Dermis blood vessel endothelial cell (primary cell): ENCODE measurements at regions not wholly inside any gene's neighbourhood (a gene's known extent, or its start where the extent isn't known, plus 50 kb on each side); places are given as distances from the start of the nearest gene placed in this dataset.

ENCODE experiments used
- DNase-seq: peaks from one replicate; pipeline ENCODE4 v3.0.0; 2010

DNA sequence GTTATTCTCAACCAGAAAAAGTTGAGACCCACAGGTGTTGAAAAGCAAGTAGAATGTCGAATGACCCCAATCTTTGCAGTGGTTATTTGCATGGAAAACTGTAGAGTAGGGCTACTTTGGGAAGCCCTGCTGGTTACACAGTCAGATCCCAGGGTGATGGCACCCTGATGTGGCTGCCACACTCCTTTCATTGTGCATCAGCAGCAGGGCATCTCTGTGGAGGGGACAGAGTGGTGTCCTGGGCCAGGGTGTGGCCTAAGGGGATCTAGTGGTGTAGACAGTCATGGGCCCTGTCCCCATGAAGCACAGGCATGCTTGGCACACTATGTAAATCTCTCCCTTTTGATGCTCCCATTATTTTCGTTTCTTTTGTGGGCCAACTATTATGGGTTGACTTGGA lies 199.4 kb upstream of the NAV2 start:
- DNase-seq: no peak

GRCh38 chr11:19512618-19513017 lies 200.0 kb upstream of the NAV2 start:
- DNase-seq: peak; percentile 6

GRCh38 chr11:19511413-19512183 lies 201.0 kb upstream of the NAV2 start:
- DNase-seq: peak; percentile 53

- DNase-seq: peak; percentile 2
Measured at GRCh38 chr11:19511066-19511412, 201.6 kb upstream of the NAV2 start.

DNA sequence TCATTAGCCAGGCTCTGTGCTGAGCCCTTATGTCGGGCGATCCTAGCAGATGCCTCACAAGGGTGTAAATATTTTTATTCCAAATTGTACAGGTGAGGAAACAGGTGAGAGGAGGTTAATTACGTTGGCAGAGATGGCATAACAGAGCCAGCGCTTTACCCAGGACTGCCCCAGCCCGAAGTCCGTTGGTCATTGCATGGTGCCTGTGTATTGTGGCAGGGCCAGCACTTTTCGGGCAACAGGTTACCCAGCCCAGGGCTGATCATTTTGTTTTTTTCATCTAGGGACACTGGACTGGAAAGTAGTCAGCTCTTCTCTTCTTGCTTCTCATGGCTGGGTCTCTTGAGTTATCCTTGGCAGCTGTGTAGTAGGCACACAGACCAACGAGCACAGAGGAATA lies 202.2 kb upstream of the NAV2 start:
- DNase-seq: no peak

DNA sequence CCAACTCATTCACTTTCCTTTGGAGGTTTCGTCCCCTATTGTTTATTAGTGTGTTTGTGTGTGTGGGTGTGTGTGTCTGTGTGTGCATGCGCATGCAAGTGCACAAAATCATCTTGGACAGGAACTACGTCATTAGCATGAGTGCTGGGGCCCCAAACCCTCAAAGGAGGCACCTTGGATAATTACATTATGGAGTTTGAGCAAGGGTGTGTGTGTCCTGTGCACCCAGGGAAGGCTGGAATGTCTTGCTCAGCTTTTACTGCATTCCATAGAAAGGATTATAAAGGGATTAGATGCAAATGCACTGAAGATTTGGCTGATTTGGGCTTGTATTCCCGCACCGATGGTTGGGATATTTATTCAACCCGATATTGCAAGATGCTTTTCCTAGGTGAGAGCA lies 203.4 kb upstream of the NAV2 start:
- DNase-seq: no peak

- peak; percentile 39 for DNase-seq
Measured at GRCh38 chr11:19508165-19508564, 204.5 kb upstream of the NAV2 start.

GRCh38 chr11:19506816-19507486 lies 205.7 kb upstream of the NAV2 start:
- DNase-seq: peak; percentile 2

- DNase-seq: no peak
Measured at GRCh38 chr11:19502691-19503253, 209.9 kb upstream of the NAV2 start.

GRCh38 chr11:19501631-19502030 lies 211.0 kb upstream of the NAV2 start:
- DNase-seq: no peak

- DNase-seq: no peak
Measured at GRCh38 chr11:19499999-19500398, 212.6 kb upstream of the NAV2 start.

- no peak for DNase-seq
Measured at GRCh38 chr11:19499026-19499669, 213.5 kb upstream of the NAV2 start.

DNA sequence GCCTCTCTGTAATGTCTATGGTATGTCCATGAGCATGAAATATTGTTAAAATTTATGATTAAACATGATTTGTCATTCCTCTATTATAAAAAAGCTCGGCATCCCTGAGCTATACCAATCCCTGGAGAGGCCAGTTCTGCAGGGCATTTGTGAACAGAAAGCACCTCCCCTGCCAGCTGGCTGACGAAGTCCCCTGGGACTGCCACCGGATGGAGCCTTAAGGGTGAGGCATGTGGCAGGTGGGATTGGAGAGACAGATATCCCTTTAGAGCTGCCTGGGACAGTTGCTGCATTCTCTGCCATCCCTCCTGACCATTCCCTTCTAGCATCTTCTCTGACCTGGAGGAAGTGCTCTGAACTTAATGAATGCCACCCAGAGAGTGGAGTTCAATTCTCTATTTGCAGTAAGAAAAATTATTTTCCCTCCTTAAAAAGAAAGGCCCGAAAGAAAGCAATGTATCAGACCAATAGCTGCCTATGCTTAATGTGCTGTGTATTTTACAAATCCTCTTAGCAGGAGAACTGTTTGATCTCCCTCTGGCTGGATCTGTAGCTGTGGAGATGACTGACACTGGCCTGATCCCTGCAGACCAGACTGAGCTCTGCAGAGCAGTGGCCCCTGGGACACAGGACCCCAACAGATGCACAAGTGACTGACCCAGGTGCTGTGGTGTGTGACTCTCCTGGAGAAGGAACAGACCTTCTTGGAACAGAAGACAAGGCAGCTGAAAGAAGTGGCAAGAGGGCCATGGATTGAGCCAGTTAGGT lies 219.0 kb upstream of the NAV2 start:
- no peak for DNase-seq

- no peak for DNase-seq
Measured at GRCh38 chr11:19482319-19483100, 230.1 kb upstream of the NAV2 start.

DNA sequence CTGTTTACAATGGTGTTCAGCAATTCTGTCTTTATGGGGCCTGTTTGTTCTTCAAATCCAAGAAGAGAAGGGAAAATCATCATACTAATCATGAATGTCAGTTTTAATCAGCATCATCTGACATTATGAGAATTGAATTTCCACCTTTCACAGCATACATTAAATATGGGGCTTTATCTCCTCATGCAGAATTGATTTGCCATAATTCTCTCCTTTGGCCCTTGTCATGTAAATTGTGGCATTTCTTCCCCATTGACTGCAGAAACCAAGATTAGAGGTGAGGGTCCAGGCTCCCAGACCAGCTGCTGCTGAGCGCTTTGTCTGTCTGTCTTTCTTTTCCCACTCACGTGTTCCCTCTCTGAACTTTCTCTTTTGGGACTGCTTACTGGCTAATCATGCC lies 232.1 kb upstream of the NAV2 start:
- DNase-seq: no peak

GRCh38 chr11:19478891-19479290 lies 233.7 kb upstream of the NAV2 start:
- no peak for DNase-seq

DNA sequence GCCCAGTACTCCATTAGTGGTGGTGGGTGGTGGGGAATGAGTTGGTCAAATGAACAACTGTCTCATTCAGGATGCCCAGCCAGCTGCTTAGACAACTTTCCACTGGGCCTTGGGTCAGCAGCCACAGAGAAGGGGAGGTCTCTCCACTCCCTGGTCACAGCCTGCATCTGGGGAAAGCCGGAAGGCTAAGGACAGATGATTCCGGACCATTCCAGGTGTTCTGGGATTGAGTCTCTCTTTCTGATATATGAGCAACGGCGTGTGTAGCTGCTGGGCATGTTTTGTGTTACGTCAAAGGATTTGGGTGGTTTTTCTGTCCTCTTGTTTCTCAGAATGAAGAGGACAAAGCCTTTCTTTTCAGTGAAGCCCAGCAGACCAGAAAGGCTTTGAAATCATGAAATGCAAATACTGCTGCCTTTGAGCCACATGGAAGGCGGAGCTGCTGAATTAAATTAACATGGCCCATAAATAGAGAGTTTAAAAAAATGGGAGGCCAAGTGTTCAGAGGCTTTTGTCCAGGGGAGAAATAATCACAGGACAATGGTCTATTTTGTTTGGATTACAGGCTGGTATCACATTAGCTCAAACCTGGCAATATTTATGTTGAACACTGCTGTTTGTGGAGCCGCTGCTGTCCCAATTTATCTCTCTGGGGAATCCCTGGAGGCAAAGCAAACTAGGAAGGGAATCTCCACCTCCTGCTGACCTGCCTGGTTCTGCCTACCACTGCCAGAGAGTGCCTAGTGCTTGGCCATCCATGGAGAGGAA lies 234.4 kb upstream of the E2F8 start:
- DNase-seq: peak; percentile 19

DNA sequence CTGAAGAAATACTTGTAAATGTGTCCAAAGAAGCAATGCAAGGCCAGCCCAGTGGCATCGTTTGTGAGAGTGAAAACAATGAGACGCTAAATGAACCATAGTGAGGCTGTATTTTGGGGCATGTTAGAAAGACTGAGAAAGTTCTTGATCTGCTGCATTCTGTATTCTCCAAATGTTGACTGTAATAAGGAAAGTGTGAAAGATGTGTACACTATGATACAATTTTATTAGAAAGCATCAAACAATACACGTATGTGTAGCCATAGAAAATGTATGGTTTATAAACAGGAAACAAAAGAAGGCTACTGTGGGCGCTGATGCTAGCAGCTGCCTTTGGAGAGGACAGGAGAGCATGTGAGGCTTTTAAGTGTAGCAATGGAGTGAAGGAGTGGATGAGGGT lies 233.5 kb upstream of the E2F8 start:
- no peak for DNase-seq

- DNase-seq: peak; percentile 22
Measured at GRCh38 chr11:19472679-19473078, 231.9 kb upstream of the E2F8 start.

DNA sequence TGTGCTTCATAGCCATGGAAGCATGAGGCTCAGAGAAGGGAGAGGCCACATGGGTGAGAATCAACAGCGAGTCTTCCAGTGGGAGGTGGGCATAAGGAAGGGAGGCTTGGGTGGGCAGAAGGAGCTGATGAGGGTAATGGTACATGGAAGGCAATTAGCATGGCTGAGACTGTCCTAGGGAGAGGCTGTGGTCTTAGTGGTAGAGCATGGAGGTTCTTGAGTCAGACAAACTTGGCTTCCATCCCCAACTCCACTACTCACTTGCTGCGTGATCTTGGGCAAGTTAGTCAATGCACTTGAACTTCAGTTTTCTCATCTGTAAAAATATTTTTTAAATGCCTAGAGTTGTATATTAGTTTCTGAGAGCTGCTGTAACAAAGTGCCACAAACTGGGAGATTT lies 227.2 kb upstream of the E2F8 start:
- DNase-seq: no peak

DNA sequence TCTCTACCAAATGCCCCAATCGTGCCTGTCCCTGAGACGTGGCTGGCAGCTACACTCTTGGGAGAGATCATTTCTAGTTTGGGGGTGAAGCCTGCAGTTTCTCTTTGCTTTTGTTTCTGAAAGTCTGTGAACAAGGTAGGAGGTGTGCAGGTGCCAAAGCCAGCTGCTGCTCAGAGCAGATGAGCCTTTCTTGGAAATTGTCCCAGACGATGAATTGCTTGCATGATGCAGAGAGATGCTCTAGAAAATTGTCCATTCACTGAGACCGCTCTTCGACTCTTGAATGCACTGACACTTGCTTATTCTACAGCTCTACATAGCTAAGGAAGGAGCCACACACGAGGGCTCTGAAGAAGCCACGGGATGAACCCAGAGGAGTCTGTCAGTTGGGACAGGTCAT lies 225.6 kb upstream of the E2F8 start:
- DNase-seq: no peak
